ENCODE measurements at regions not wholly inside any gene's neighbourhood (a gene's known extent, or its start where the extent isn't known, plus 50 kb on each side); places are given as distances from the start of the nearest gene placed in this dataset.

DNA sequence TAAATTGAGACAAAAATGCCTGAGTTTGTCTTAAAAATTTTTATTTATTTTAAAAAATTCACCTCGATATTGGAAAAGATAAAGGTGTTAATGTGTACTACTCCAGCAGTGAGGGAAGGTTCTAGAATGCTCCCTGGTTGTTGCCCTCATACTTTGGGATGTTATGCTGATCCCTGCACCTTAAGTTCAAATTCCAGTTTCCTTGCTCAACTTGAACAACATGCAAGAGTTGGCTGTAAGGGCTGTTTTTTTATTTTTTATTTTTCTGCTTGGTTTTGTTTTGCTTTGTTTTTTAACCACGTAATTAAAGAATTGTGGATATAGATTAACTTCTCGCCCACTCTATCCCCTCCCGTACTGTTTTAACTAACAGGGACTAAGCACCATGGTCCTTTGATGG lies 158.7 kb upstream of the CITED2 start:
- no peak for TF ChIP-seq POLR2A (IDR thresholded peaks at IDR 0.05)
- TF ChIP-seq, protein P1, sequence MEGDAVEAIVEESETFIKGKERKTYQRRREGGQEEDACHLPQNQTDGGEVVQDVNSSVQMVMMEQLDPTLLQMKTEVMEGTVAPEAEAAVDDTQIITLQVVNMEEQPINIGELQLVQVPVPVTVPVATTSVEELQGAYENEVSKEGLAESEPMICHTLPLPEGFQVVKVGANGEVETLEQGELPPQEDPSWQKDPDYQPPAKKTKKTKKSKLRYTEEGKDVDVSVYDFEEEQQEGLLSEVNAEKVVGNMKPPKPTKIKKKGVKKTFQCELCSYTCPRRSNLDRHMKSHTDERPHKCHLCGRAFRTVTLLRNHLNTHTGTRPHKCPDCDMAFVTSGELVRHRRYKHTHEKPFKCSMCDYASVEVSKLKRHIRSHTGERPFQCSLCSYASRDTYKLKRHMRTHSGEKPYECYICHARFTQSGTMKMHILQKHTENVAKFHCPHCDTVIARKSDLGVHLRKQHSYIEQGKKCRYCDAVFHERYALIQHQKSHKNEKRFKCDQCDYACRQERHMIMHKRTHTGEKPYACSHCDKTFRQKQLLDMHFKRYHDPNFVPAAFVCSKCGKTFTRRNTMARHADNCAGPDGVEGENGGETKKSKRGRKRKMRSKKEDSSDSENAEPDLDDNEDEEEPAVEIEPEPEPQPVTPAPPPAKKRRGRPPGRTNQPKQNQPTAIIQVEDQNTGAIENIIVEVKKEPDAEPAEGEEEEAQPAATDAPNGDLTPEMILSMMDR (IDR thresholded peaks at IDR 0.05 in 4 of 5, conservative IDR thresholded peaks at IDR 0.05 in 1 of 5): no peak
